Astrocyte (in vitro differentiated cells and primary cell): ENCODE measurements at regions not wholly inside any gene's neighbourhood (a gene's known extent, or its start where the extent isn't known, plus 50 kb on each side); places are given as distances from the start of the nearest gene placed in this dataset.
A peak's percentile ranks its signal among the peaks of the same experiment; 100 is the strongest.

Experiments
- DNase-seq: peaks from one replicate; pipeline ENCODE4 v3.0.0-alpha.2; 2010; ENCODE audit warnings: low read depth
- FAIRE-seq: peaks from 2 replicates; lab custom pipeline; 2011; peaks lifted over from hg19 to GRCh38; lab: Jason Lieb, UNC
- H2AFZ ChIP-seq: 2 replicates; pipeline ENCODE4 v1.6.0; 2012; ENCODE audit warnings: low read depth, low read length, inconsistent platforms
- H3K27ac ChIP-seq: 2 replicates; pipeline ENCODE4 v1.5.1; 2011; ENCODE audit warnings: low read depth, low read length, inconsistent platforms
- H3K27me3 ChIP-seq: 2 replicates; pipeline ENCODE4 v1.6.0; 2011; ENCODE audit warnings: low read length, inconsistent platforms; ENCODE audit not compliant: insufficient read depth
- H3K36me3 ChIP-seq: 2 replicates; pipeline ENCODE4 v1.5.1; 2011; ENCODE audit warnings: low read length, inconsistent platforms; ENCODE audit not compliant: insufficient read depth
- H3K4me1 ChIP-seq: 2 replicates; pipeline ENCODE4 v1.5.1; 2011; ENCODE audit warnings: low read length, inconsistent platforms; ENCODE audit not compliant: insufficient read depth
- H3K4me2 ChIP-seq: 2 replicates; pipeline ENCODE4 v1.6.0; 2012; ENCODE audit warnings: low read length, inconsistent platforms
- H3K4me3 ChIP-seq: 2 replicates; pipeline ENCODE4 v1.5.1; 2011; ENCODE audit warnings: low read depth, mild to moderate bottlenecking, low read length, inconsistent platforms; ENCODE audit not compliant: insufficient read depth
- H3K79me2 ChIP-seq: 2 replicates; pipeline ENCODE4 v1.6.0; 2012; ENCODE audit warnings: mild to moderate bottlenecking, low read length, inconsistent platforms; ENCODE audit not compliant: insufficient read depth
- H3K9ac ChIP-seq: 2 replicates; pipeline ENCODE4 v1.6.0; 2012; ENCODE audit warnings: mild to moderate bottlenecking, low read length, inconsistent platforms
- H3K9me3 ChIP-seq: 2 replicates; pipeline ENCODE4 v1.5.1; 2012; ENCODE audit warnings: low read depth, mild to moderate bottlenecking, low read length, inconsistent platforms; ENCODE audit not compliant: insufficient read depth
- H4K20me1 ChIP-seq: 2 replicates; pipeline ENCODE4 v1.6.0; 2012; ENCODE audit warnings: low read length, inconsistent platforms; ENCODE audit not compliant: insufficient read depth
- H3K27ac Mint-ChIP-seq: one replicate; pipeline ENCODE4 v1.8.0; 2021; ENCODE audit warnings: mild to moderate bottlenecking, mixed read lengths; ENCODE audit not compliant: unreplicated experiment
- H3K27me3 Mint-ChIP-seq: one replicate; pipeline ENCODE4 v1.8.0; 2021; ENCODE audit warnings: low read depth, mixed read lengths; ENCODE audit not compliant: unreplicated experiment
- H3K36me3 Mint-ChIP-seq: one replicate; pipeline ENCODE4 v1.8.0; 2021; ENCODE audit warnings: low read depth, mixed read lengths; ENCODE audit not compliant: unreplicated experiment
- H3K4me1 Mint-ChIP-seq: one replicate; pipeline ENCODE4 v1.8.0; 2021; ENCODE audit warnings: low read depth, mixed read lengths; ENCODE audit not compliant: unreplicated experiment
- H3K4me3 Mint-ChIP-seq: one replicate; pipeline ENCODE4 v1.8.0; 2021; ENCODE audit warnings: mild to moderate bottlenecking, moderate library complexity, mixed read lengths; ENCODE audit not compliant: unreplicated experiment
- H3K9me3 Mint-ChIP-seq: one replicate; pipeline ENCODE4 v1.8.0; 2021; ENCODE audit warnings: mild to moderate bottlenecking, mixed read lengths; ENCODE audit not compliant: unreplicated experiment
- EZH2 ChIP-seq: IDR thresholded peaks from 2 replicates; pipeline ENCODE4 v1.6.1; 2012; ENCODE audit warnings: mild to moderate bottlenecking, low read length, inconsistent platforms; ENCODE audit not compliant: insufficient read depth
- TF ChIP-seq, protein P1 (sequence below): IDR thresholded peaks from 2 replicates; pipeline ENCODE4 v1.5.1; 2011; ENCODE audit warnings: low read depth, mild to moderate bottlenecking, inconsistent platforms, low read length, moderate library complexity; ENCODE audit not compliant: insufficient read depth

DNA sequence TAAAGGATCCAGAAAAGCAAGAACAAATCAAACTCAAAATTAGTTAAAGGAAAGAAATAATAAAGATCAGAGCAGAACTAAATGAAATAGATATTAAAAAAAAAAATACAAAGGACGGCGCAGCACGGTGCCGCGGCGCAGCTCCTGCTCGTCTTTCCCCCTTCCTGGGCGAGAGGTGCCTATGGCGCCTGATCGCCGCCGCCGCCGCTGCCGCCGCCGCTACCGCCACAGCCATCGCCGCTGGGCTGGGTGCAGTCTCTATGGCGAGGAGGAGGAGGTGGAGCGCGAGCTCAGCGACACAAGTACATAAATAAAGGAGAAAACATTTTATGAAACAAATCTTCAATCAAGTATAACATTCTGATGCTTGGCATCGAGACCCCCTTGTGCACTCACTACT, 77.6 kb upstream of the VANGL1 start:
- Mint-ChIP-seq H3K9me3 (peaks cover 8% of the 10 kb centered on the region), H3K27me3 (peaks cover 15% of the 10 kb centered on the region), H3K4me3 (peak overlapping the region; percentile 28), H3K36me3 (no peaks in the 10 kb centered on the region), H3K27ac (no peak overlapping the region), H3K4me1 (no peaks in the 10 kb centered on the region)
- no peak overlapping the region for H3K9ac ChIP-seq
- H3K27me3 ChIP-seq: no peaks in the 10 kb centered on the region
- H3K4me1 ChIP-seq: no peaks in the 10 kb centered on the region
- H4K20me1 ChIP-seq: no peaks in the 10 kb centered on the region
- no peak for TF ChIP-seq EZH2
- TF ChIP-seq, protein P1, sequence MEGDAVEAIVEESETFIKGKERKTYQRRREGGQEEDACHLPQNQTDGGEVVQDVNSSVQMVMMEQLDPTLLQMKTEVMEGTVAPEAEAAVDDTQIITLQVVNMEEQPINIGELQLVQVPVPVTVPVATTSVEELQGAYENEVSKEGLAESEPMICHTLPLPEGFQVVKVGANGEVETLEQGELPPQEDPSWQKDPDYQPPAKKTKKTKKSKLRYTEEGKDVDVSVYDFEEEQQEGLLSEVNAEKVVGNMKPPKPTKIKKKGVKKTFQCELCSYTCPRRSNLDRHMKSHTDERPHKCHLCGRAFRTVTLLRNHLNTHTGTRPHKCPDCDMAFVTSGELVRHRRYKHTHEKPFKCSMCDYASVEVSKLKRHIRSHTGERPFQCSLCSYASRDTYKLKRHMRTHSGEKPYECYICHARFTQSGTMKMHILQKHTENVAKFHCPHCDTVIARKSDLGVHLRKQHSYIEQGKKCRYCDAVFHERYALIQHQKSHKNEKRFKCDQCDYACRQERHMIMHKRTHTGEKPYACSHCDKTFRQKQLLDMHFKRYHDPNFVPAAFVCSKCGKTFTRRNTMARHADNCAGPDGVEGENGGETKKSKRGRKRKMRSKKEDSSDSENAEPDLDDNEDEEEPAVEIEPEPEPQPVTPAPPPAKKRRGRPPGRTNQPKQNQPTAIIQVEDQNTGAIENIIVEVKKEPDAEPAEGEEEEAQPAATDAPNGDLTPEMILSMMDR: no peak
- no peaks in the 10 kb centered on the region for H3K79me2 ChIP-seq
- no peak for FAIRE-seq
- DNase-seq: no peak
- no peaks in the 10 kb centered on the region for H3K9me3 ChIP-seq
- H3K36me3 ChIP-seq: no peaks in the 10 kb centered on the region
- H3K4me2 ChIP-seq: peak overlapping the region; percentile 78
- peak overlapping the region; percentile 37 for H3K4me3 ChIP-seq
- no peak overlapping the region for H3K27ac ChIP-seq
- peak overlapping the region; percentile 54 for H2AFZ ChIP-seq

DNA sequence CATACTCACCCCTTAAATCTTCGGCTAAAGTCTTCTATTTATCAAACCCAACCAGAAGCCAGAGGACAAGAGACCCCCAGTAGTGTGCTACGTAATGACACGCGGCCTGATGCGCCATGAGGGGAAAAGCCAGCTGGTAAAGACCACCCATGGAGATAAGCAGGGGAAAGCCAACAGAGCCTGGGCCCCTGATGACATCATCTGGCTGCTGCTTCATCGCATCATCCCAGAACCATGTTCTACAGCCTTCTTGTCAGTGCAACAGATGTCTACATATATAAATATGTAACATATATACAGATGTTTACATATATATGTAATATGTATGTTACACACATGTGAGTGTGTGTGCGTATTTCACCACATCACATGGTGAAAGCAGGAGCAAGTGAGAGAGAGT, 81.7 kb upstream of the VANGL1 start:
- Histone ChIP-seq H3K9ac (no peak overlapping the region), H2AFZ (no peak overlapping the region), H3K79me2 (no peaks in the 10 kb centered on the region), H3K36me3 (no peaks in the 10 kb centered on the region), H3K9me3 (no peaks in the 10 kb centered on the region), H3K4me2 (no peak overlapping the region), H4K20me1 (no peaks in the 10 kb centered on the region), H3K4me1 (no peaks in the 10 kb centered on the region), H3K27ac (no peak overlapping the region), H3K27me3 (no peaks in the 10 kb centered on the region), H3K4me3 (no peak overlapping the region)
- no peak for TF ChIP-seq EZH2
- TF ChIP-seq, protein P1: no peak
- H3K36me3 Mint-ChIP-seq: no peaks in the 10 kb centered on the region
- H3K9me3 Mint-ChIP-seq: no peaks in the 10 kb centered on the region
- H3K4me3 Mint-ChIP-seq: no peak overlapping the region
- no peak overlapping the region for H3K27ac Mint-ChIP-seq
- DNase-seq: no peak
- FAIRE-seq: no peak
- H3K27me3 Mint-ChIP-seq: peaks cover 13% of the 10 kb centered on the region
- H3K4me1 Mint-ChIP-seq: no peaks in the 10 kb centered on the region

DNA sequence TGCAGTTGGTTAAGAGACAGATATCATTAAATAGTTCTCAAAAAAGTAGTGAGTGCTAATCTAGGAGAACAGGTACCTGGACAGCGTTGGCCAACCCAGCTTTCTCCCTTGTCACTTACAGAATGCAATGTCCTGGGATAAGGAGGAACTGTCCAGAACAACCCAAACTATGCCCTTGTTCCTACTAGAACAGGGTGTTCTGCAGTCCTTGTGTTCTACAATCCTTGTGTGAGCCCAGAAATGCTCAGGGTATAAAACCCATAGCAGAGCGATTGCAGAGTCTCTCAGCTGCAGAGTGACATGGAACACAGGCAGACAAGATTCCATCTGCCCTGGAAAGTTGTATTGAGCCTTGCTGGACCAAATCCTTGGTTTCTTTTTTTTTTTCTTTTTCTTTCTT, 83.5 kb upstream of the VANGL1 start:
- Histone ChIP-seq H3K79me2 (no peaks in the 10 kb centered on the region), H3K9me3 (no peaks in the 10 kb centered on the region), H3K27me3 (no peaks in the 10 kb centered on the region), H3K4me1 (no peaks in the 10 kb centered on the region), H3K9ac (no peak overlapping the region), H3K4me2 (no peak overlapping the region), H2AFZ (no peak overlapping the region), H3K27ac (no peak overlapping the region), H3K36me3 (no peaks in the 10 kb centered on the region), H3K4me3 (no peak overlapping the region), H4K20me1 (no peaks in the 10 kb centered on the region)
- Mint-ChIP-seq H3K9me3 (no peaks in the 10 kb centered on the region), H3K36me3 (no peaks in the 10 kb centered on the region), H3K27ac (no peak overlapping the region), H3K4me1 (no peaks in the 10 kb centered on the region), H3K4me3 (no peak overlapping the region), H3K27me3 (no peaks in the 10 kb centered on the region)
- DNase-seq: no peak
- FAIRE-seq: no peak
- TF ChIP-seq, protein P1: no peak
- TF ChIP-seq EZH2: no peak
